HG03066 (cell line): ENCODE measurements at regions not wholly inside any gene's neighbourhood (a gene's known extent, or its start where the extent isn't known, plus 50 kb on each side); places are given as distances from the start of the nearest gene placed in this dataset.

Experiments used
- ATAC-seq: cut with Tn5 transposase; IDR thresholded peaks from one replicate; pipeline ENCODE4 v1.9.1; 2021; ENCODE audit warnings: low read depth; ENCODE audit not compliant: unreplicated experiment

DNA sequence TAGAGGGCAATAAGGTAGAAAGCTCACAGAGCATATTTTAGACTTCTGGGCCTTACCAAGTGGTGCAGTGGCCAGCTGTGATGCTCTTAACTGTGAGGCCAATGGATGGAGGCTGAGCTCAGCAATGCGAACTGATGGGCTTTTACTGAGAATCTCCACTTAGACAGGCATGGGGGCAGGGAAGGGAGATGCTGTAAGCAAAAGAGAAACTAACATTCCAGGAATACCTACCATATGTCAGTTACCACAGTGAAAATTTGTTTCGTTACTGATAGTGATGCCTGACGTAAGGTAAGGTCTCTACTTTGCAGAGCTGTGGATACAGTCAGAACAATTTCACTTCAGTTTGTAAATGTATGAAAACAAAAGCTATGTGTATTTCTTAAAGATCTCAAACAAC, 250.6 kb upstream of the ZFHX3 start:
- no peak for ATAC-seq

- ATAC-seq, result no peak
Observed at GRCh38 chr16:73290258-73290657, 242.3 kb upstream of the ZFHX3 start.

DNA sequence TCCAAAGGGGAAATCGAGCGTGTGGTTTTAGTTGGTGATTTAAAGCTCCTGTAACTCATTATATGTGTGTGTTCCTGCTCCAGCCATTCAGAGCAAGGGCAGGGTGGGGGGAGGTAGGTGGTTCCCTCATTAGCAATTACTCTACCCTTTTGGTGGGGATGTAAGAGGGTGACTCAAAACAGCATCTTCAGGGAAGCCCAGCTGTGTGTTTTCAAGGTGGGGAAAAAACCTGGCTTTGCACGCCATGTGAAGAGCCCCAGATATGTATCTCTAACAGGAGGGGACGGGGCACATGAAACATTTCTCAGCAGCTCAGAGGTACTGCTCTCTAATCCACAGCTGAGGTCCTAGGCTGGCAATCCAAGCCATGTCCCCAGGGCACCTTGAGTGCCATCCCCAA, 241.3 kb upstream of the ZFHX3 start:
- peak; percentile 78 for ATAC-seq

DNA sequence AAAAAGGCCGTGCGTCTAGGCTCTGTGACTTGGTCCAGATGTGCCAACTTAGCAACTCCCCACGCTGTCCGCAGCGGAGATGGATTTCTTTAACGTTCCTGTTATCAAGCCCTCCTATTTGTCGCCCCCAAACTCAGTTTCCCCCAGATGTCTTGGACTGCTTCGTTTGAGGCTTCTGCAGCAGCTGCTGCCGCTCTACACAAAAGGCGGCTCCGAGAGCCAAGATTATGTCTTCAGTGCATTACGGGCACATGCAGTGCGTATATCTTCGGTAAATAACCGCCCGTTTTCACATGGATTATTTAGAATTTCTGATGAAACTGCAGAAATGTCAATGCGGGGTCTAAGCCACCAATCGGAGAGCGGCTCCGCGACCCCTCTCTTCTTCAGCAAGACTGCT, 240.6 kb upstream of the ZFHX3 start:
- ATAC-seq, result no peak

- ATAC-seq, result no peak
Observed at GRCh38 chr16:73287859-73288405, 240.0 kb upstream of the ZFHX3 start.

DNA sequence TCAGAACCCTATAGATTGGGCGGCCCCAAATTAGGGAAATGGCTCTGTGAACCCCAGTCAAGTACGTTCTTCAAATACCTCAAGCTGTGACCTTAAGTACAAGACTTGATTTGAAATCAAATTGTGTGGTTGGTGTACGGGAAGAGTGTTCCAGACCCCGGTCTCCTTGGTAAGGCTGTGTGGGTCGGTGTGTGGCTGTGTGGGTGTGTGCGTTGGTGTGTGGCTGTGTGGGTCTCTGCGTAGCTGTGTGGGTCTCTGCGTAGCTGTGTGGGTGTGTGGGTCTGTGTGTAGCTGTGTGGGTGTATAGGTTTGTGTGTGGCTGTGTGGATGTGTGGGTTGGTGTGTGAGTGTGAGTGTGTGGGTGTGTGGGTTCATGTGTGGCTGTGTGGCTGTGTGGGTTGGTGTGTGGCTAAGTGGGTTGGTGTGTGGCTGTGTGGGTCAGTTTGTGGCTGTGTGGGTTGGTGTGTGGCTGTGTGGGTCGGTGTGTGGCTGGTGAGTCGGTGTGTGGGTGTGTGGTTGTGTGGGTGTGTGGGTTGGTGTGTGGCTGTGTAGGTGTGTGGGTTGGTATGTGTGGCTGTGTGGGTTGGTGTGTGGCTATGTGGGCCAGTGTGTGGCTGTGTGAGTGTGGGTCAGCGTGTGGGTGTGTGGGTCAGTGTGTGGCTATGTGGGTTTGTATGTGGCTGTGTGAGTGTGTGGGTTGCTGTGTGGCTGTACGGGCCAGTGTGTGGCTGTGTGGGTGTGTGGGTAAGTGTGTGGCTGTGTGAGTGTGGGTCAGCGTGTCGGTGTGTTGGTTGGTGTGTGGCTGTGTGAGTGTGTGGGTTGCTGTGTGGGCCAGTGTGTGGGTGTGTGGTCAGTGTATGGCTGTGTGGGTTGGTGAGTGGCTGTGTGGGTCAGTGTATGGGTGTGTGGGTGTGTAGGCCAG, 238.7 kb upstream of the ZFHX3 start:
- no peak for ATAC-seq

DNA sequence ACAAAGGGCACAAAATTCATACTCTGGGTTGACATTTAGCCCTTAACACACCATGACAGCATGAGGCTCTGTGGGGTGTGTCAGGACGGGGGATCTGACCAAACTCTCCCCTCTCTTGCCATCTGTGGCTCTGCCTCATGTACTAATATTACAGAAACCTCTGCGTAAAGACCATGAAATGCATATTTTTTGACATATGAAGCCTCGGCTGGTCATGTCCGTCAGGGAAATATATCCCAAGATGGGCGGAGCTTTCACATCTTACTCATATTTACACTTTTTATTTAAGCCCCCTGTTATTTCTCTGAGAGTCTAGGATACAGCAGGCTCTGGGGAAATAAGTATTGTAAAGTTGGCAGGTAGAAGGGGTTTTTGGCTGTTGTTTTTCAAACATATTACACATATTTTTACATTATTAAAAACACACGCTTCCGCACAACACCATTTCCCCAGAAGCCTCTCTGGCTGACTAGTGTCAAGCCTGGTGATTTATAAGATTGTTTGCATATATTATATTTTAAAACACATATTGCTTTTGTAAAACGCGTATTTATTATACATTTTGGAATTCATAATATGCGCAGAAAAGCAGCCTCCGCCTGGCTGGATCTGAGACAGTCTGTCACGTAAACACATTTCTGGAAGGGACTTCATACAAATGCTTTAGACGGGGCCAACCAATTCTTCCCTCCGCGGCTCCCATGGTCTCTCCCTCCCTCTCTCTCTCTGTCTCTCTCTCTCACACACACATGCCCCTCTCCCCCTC, 237.7 kb upstream of the ZFHX3 start:
- no peak for ATAC-seq

DNA sequence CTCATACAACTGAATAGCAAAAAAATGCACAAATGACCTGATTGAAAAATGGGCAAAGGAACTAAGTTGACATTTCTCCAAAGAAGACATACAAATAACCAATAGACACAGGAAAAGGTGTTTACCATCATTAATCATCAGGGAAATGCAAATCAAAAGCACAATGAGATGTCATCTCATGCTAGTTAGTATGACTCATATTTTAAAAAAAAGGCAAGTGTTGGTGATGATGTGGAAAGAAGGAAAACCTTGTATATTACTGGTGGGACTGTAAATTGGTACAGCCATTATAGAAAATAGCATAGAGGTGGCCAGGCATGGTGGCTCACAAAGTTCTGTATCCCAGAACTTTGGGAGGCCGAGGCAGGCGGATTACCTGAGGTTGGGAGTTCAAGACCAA, 232.5 kb upstream of the ZFHX3 start:
- ATAC-seq, result no peak

- no peak for ATAC-seq
Observed at GRCh38 chr16:73279451-73279850, 231.5 kb upstream of the ZFHX3 start.

GRCh38 chr16:73277071-73277470, 229.1 kb upstream of the ZFHX3 start:
- no peak for ATAC-seq

GRCh38 chr16:73275448-73275847, 227.5 kb upstream of the ZFHX3 start:
- ATAC-seq, result no peak

DNA sequence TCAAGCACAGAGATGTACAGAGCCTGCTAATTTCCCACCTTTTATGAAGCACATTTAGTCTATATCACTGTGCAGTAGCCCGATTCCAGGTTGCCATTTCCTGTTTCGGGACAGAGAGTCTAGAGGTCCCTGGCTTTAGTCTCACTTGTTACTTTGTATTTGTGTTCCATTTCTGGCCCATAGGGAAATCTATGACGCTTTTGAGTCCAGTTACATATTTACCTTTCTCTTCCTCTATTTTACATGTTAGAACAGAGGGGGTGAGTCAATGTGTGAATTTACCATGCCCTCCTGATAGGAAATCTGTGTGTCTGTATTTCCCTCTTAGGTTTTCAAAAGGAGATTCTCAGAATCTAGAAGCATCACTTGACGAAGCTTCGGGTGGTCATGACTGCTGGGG, 227.1 kb upstream of the ZFHX3 start:
- ATAC-seq, result no peak

DNA sequence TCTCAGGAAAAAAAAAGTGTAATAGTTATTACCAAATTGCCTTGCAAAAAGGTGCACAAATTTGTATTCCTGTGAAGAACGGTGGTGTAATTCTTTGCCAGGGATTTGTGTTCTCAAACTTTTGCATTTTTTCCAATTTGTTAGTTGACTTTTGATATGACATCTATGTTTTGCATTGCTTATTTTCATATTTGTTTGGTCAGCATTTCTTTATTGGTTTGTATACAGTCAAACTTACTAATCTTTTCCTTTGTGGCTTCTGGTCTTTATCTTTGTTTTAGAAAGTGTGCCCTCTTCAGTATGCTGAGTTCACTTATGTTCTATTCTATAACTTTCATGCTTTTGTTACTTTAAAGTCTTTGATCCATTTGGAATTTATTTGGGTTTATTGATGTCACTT, 226.2 kb upstream of the ZFHX3 start:
- ATAC-seq, result no peak

- no peak for ATAC-seq
Observed at GRCh38 chr16:73268366-73268993, 220.6 kb upstream of the ZFHX3 start.

DNA sequence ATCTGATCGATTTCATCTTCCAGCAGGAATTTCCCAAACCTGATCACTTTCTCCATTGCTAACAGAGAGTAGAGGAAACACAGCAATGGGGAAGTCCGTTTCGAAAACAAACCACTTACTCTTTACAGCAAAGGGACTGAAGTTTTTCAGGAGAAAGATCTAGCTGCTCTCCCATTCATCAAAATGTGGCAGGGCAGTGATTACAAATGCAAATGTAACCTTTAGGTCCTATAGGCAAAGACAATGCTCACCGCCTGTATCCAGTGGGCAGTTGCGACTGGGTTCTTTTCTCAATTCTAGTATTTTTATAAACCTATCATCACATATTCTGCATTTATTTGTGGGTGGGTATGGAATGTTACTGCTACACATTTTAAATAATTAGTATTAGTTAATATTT, 218.0 kb upstream of the ZFHX3 start:
- no peak for ATAC-seq

DNA sequence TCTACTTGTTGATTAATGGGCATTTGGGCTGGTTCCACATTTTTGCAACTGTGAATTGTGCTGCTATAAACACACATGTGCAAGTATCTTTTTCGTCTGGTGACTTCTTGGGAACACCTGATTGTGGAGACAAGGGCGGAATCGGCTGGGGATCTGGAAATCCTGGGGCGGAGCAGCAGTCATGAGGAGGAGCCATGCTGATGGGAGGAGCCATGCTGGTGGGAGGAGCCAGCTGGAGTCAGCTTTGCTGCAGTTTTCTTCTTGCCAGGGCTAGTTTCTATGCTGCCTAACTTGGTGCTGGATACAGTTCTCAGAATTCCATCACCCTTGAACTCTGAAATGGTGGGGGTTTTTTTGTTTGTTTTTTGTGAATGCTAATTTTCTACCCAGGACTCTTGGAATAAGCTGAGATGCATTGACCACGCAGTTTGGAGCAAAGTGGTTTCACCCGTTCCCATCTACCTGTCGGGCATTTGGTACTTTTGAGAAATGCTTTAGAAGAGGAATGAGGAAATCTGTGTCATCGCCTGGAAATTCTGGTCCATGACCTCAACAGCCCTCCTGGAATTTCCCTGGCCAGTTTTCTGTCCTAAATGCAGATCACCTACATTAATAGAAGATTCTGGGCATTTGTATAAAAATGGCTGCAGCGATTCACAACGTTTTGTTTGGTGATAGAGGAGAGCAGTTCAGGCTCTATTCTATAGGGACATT, 217.4 kb upstream of the ZFHX3 start:
- no peak for ATAC-seq

- ATAC-seq, result no peak
Observed at GRCh38 chr16:73262931-73263330, 215.0 kb upstream of the ZFHX3 start.

- no peak for ATAC-seq
Observed at GRCh38 chr16:73255031-73255430, 207.1 kb upstream of the ZFHX3 start.

GRCh38 chr16:73253922-73254480, 206.1 kb upstream of the ZFHX3 start:
- ATAC-seq, result no peak

DNA sequence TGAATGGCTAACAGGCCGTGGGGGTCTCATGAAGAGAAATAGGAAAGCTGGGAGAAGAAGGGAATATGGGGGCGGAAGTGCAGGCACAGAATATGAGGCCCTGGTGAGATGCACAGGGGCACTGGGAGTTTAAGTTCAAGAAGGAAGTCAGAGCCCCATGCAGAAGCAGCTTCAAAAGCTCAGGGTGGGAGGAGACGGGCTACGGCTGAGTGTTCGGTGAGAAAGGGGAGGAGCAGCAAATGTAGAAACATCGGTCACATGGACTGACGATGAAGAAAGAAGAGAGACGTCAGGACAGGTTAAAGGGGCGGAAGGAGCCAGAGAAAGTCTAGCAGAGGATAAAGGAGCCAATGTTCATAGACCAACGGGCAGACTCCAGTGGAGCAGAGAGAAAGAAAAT, 204.5 kb upstream of the ZFHX3 start:
- ATAC-seq, result no peak
